ENCODE measurements at regions not wholly inside any gene's neighbourhood (a gene's known extent, or its start where the extent isn't known, plus 50 kb on each side); places are given as distances from the start of the nearest gene placed in this dataset.

- TF ChIP-seq RAD21 (IDR thresholded peaks at IDR 0.05 in 1 of 2, conservative IDR thresholded peaks at IDR 0.05 in 1 of 2; ENCODE audit: low read depth in 2 of 2, low read length in 2 of 2) (peak; percentile 71 to 73), TAF1 (IDR thresholded peaks at IDR 0.05; ENCODE audit: low read depth, low read length) (no peak), NANOG (IDR thresholded peaks at IDR 0.05; ENCODE audit: insufficient read depth, low read depth, low read length, poor library complexity, severe bottlenecking) (no peak), SP1 (IDR thresholded peaks at IDR 0.05; ENCODE audit: low read depth, low read length) (no peak), ATF2 (IDR thresholded peaks at IDR 0.05; ENCODE audit: low read length) (no peak), NRF1 (IDR thresholded peaks at IDR 0.05; ENCODE audit: low read depth, low read length) (no peak), PHF8 (conservative IDR thresholded peaks at IDR 0.05; ENCODE audit: low read depth, low read length) (no peak), BCL11A (IDR thresholded peaks at IDR 0.05; ENCODE audit: low read depth in 2 of 2, low read length in 2 of 2) (no peak), KDM5A (IDR thresholded peaks at IDR 0.05; ENCODE audit: low read length) (no peak), JUN (IDR thresholded peaks at IDR 0.05; ENCODE audit: low read depth, low read length) (no peak), FOSL1 (IDR thresholded peaks at IDR 0.05; ENCODE audit: insufficient read depth, low read depth, low read length) (no peak)
Measured at GRCh38 chr5:57650360-57651069, 167.9 kb upstream of the ACTBL2 start (continued).

All from H1 (cell line).